ENCODE measurements at regions not wholly inside any gene's neighbourhood (a gene's known extent, or its start where the extent isn't known, plus 50 kb on each side); places are given as distances from the start of the nearest gene placed in this dataset.

DNA sequence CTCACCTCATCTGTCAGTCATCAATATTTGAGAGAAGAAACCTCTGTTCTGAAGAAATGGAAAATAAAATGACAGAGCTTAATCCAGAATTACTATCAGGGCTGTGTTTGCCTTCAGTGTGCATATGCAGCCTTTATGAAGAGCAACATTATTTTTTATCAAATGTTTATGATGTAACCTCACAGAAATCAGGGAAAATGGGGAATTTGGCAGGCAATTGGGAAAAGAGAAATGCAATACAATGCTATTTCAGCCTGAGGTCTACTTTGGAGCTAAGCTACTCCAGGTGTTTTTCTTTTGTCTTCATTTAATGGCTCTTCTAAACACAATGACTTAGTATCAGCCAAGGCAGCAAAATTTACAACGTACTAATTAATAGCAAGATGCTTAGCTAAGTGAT is 241.1 kb upstream of the TET2 start:
- no peak for FAIRE-seq
- WGBS (ENCODE audit: missing lambda C conversion rate): 26% methylated on average over 1 of the region's 1 CpG
- POLR2A ChIA-PET: no interaction called here

DNA sequence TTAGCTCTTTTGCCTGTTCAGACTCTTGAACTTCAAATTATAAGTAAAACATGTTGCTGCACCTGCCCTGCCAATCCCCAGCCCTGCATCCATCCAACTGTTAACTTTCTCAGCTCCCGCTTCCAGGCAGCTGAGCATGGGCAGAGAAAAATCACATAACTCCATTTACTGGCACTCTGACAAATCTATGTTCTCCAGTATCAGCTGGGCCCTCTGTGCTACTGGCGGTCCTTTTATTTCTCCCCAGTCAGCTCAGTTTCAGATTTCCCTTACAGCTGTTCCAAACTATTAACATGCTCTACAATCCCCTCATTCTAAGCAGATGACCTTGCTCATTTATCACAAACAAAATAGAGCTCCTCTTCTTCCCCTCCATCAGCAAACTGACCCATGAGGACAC is 240.4 kb upstream of the TET2 start:
- FAIRE-seq: no peak
- no peak overlapping the region for H3K4me3 ChIP-seq

More for the DNA sequence above, 241.1 kb upstream of the TET2 start:
- H3K4me1 ChIP-seq: no peaks in the 10 kb centered on the region
- CTCF ChIA-PET: no interaction called here
- ATAC-seq (no peak), DNase-seq (ENCODE audit: low read depth in 1 of 2, low spot score in 1 of 2) (no peak)
- no peaks in the 10 kb centered on the region for H3K9me3 ChIP-seq
- no peak overlapping the region for H3K4me3 ChIP-seq
- no peak overlapping the region for H3K4me2 ChIP-seq
- no peak overlapping the region for H3K27ac ChIP-seq
- TF ChIP-seq NR3C1 (IDR thresholded peaks at IDR 0.05) (no peak), KDM5A (IDR thresholded peaks at IDR 0.05) (no peak), HOXA7 (CRISPR knock-in tag; IDR thresholded peaks at IDR 0.05) (no peak), PHF8 (IDR thresholded peaks at IDR 0.05; ENCODE audit: borderline replicate concordance, low read depth) (no peak), HOXB5 (CRISPR knock-in tag; IDR thresholded peaks at IDR 0.05) (no peak), SREBF2 (IDR thresholded peaks at IDR 0.05) (no peak), RNF2 (IDR thresholded peaks at IDR 0.05; ENCODE audit: borderline replicate concordance, low read depth) (no peak)
- TF ChIP-seq, protein P1, sequence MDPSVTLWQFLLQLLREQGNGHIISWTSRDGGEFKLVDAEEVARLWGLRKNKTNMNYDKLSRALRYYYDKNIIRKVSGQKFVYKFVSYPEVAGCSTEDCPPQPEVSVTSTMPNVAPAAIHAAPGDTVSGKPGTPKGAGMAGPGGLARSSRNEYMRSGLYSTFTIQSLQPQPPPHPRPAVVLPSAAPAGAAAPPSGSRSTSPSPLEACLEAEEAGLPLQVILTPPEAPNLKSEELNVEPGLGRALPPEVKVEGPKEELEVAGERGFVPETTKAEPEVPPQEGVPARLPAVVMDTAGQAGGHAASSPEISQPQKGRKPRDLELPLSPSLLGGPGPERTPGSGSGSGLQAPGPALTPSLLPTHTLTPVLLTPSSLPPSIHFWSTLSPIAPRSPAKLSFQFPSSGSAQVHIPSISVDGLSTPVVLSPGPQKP (IDR thresholded peaks at IDR 0.05; ENCODE audit: low read depth, low read length): no peak
- TF ChIP-seq, protein P2, sequence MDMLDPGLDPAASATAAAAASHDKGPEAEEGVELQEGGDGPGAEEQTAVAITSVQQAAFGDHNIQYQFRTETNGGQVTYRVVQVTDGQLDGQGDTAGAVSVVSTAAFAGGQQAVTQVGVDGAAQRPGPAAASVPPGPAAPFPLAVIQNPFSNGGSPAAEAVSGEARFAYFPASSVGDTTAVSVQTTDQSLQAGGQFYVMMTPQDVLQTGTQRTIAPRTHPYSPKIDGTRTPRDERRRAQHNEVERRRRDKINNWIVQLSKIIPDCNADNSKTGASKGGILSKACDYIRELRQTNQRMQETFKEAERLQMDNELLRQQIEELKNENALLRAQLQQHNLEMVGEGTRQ (IDR thresholded peaks at IDR 0.05): no peak
- TF ChIP-seq, protein P3, sequence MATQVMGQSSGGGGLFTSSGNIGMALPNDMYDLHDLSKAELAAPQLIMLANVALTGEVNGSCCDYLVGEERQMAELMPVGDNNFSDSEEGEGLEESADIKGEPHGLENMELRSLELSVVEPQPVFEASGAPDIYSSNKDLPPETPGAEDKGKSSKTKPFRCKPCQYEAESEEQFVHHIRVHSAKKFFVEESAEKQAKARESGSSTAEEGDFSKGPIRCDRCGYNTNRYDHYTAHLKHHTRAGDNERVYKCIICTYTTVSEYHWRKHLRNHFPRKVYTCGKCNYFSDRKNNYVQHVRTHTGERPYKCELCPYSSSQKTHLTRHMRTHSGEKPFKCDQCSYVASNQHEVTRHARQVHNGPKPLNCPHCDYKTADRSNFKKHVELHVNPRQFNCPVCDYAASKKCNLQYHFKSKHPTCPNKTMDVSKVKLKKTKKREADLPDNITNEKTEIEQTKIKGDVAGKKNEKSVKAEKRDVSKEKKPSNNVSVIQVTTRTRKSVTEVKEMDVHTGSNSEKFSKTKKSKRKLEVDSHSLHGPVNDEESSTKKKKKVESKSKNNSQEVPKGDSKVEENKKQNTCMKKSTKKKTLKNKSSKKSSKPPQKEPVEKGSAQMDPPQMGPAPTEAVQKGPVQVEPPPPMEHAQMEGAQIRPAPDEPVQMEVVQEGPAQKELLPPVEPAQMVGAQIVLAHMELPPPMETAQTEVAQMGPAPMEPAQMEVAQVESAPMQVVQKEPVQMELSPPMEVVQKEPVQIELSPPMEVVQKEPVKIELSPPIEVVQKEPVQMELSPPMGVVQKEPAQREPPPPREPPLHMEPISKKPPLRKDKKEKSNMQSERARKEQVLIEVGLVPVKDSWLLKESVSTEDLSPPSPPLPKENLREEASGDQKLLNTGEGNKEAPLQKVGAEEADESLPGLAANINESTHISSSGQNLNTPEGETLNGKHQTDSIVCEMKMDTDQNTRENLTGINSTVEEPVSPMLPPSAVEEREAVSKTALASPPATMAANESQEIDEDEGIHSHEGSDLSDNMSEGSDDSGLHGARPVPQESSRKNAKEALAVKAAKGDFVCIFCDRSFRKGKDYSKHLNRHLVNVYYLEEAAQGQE (IDR thresholded peaks at IDR 0.05): no peak

More for the DNA sequence above, 240.4 kb upstream of the TET2 start:
- ATAC-seq (no peak), DNase-seq (ENCODE audit: low read depth in 1 of 2, low spot score in 1 of 2) (no peak)
- no peaks in the 10 kb centered on the region for H3K9me3 ChIP-seq
- ChIA-PET POLR2A (no interaction called here), CTCF (no interaction called here)
- H3K27ac ChIP-seq: no peak overlapping the region
- no peak overlapping the region for H3K4me2 ChIP-seq
- WGBS (ENCODE audit: missing lambda C conversion rate): 51% methylated on average over 2 of the region's 2 CpGs
- TF ChIP-seq EHF (CRISPR knock-in tag; IDR thresholded peaks at IDR 0.05) (no peak), FOSB (CRISPR knock-in tag; IDR thresholded peaks at IDR 0.05) (no peak), HOXB13 (CRISPR knock-in tag; IDR thresholded peaks at IDR 0.05; ENCODE audit: low read depth) (no peak), ESRRA (IDR thresholded peaks at IDR 0.05; ENCODE audit: borderline replicate concordance, low read length) (no peak), CEBPB (IDR thresholded peaks at IDR 0.05) (no peak), HOXB5 (CRISPR knock-in tag; IDR thresholded peaks at IDR 0.05) (no peak), SMC3 (IDR thresholded peaks at IDR 0.05) (no peak)
- TF ChIP-seq, protein P4, sequence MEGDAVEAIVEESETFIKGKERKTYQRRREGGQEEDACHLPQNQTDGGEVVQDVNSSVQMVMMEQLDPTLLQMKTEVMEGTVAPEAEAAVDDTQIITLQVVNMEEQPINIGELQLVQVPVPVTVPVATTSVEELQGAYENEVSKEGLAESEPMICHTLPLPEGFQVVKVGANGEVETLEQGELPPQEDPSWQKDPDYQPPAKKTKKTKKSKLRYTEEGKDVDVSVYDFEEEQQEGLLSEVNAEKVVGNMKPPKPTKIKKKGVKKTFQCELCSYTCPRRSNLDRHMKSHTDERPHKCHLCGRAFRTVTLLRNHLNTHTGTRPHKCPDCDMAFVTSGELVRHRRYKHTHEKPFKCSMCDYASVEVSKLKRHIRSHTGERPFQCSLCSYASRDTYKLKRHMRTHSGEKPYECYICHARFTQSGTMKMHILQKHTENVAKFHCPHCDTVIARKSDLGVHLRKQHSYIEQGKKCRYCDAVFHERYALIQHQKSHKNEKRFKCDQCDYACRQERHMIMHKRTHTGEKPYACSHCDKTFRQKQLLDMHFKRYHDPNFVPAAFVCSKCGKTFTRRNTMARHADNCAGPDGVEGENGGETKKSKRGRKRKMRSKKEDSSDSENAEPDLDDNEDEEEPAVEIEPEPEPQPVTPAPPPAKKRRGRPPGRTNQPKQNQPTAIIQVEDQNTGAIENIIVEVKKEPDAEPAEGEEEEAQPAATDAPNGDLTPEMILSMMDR (IDR thresholded peaks at IDR 0.05): no peak
- TF ChIP-seq, protein P5, sequence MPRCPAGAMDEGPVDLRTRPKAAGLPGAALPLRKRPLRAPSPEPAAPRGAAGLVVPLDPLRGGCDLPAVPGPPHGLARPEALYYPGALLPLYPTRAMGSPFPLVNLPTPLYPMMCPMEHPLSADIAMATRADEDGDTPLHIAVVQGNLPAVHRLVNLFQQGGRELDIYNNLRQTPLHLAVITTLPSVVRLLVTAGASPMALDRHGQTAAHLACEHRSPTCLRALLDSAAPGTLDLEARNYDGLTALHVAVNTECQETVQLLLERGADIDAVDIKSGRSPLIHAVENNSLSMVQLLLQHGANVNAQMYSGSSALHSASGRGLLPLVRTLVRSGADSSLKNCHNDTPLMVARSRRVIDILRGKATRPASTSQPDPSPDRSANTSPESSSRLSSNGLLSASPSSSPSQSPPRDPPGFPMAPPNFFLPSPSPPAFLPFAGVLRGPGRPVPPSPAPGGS (IDR thresholded peaks at IDR 0.05): no peak
- no peaks in the 10 kb centered on the region for H3K4me1 ChIP-seq

All from A549 (cell line).